BJ (cell line): ENCODE measurements at regions not wholly inside any gene's neighbourhood (a gene's known extent, or its start where the extent isn't known, plus 50 kb on each side); places are given as distances from the start of the nearest gene placed in this dataset.

Experiments used
- CTCF ChIA-PET: fragments of 350-600 bp; formaldehyde crosslinking; extraction: SDS; loops from one replicate; lab custom pipeline; 2021; ENCODE audit warnings: antibody characterized with exemption, inconsistent platforms; lab: Yijun Ruan, JAX
- POLR2A ChIA-PET: fragments of 300-600 bp; sonication (Branson Sonifier 250); formaldehyde crosslinking; extraction: SDS; loops from one replicate; lab custom pipeline; 2021; ENCODE audit warnings: antibody characterized with exemption; lab: Charles Lee
- DNase-seq: peaks from one replicate; pipeline ENCODE4 v3.0.0-alpha.2; 2011; ENCODE audit warnings: low read depth
- H3K27me3 ChIP-seq: 2 replicates; pipeline ENCODE4 v1.6.0; 2011; ENCODE audit warnings: low read length; ENCODE audit not compliant: control insufficient read depth, insufficient read depth
- H3K36me3 ChIP-seq: 2 replicates; pipeline ENCODE4 v1.5.1; 2011; ENCODE audit warnings: low read length; ENCODE audit not compliant: control insufficient read depth, insufficient read depth
- H3K4me3 ChIP-seq: 2 replicates; pipeline ENCODE4 v1.5.1; 2011; ENCODE audit warnings: low read depth, mild to moderate bottlenecking, control low read depth, low read length
- TF ChIP-seq, protein P1 (sequence below): IDR thresholded peaks from 2 replicates; pipeline ENCODE4 v1.5.1; 2011; ENCODE audit warnings: low read depth, mild to moderate bottlenecking, control low read depth, inconsistent platforms, low read length, moderate library complexity; ENCODE audit not compliant: insufficient read depth

DNA sequence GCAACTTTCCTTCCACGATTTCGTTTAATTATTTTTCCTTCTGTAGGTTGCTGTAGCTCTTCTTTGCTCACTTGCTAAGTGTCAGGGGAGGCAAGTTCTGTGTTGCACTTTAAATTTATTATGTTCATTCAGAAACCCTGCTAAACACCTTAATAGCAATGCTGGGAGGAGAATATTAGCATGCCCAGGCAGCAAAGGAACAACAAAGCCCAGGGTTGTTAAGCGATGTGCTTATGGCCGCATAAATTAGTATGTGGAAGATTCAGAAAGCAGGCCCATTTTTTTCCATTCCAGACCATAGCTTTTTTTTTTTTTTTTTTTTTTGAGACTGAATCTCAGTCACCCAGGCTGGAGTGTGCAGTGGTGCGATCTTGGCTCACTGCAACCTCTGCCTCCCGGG is 151.3 kb downstream of the BACH1 start:
- ChIA-PET POLR2A (no interaction called here), CTCF (interaction anchor here (1.1 kb wide), 1 partner anchor 8 kb away, joined by 3 read pairs; no protein-coding TSS in a partner anchor)
- H3K36me3 ChIP-seq = no peaks in the 10 kb centered on the region
- TF ChIP-seq, protein P1, sequence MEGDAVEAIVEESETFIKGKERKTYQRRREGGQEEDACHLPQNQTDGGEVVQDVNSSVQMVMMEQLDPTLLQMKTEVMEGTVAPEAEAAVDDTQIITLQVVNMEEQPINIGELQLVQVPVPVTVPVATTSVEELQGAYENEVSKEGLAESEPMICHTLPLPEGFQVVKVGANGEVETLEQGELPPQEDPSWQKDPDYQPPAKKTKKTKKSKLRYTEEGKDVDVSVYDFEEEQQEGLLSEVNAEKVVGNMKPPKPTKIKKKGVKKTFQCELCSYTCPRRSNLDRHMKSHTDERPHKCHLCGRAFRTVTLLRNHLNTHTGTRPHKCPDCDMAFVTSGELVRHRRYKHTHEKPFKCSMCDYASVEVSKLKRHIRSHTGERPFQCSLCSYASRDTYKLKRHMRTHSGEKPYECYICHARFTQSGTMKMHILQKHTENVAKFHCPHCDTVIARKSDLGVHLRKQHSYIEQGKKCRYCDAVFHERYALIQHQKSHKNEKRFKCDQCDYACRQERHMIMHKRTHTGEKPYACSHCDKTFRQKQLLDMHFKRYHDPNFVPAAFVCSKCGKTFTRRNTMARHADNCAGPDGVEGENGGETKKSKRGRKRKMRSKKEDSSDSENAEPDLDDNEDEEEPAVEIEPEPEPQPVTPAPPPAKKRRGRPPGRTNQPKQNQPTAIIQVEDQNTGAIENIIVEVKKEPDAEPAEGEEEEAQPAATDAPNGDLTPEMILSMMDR = no peak
- H3K4me3 ChIP-seq = no peak overlapping the region
- no peak for DNase-seq
- no peaks in the 10 kb centered on the region for H3K27me3 ChIP-seq

DNA sequence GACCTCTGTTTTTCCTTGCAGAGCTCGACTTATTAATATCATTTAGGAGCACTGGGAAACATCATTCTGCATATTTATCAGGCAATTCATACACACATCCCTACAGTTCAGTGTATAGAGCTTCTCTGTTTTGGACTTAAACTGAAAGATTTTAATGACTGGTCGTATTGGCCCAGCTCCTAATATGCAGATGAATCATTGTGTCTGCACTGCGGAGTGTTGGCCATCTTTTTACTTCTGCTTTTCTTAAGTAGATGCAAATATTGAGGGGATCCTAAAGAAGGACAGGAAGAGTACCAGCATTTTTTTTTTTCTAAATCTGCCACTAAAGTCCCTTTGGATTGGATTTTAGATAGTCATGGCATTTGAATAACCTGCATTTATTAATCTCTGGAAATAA is 154.8 kb downstream of the BACH1 start:
- Histone ChIP-seq H3K27me3 (no peaks in the 10 kb centered on the region), H3K36me3 (no peaks in the 10 kb centered on the region), H3K4me3 (no peak overlapping the region)
- TF ChIP-seq, protein P1 = no peak
- no peak for DNase-seq
- ChIA-PET POLR2A (no interaction called here), CTCF (no interaction called here)

DNA sequence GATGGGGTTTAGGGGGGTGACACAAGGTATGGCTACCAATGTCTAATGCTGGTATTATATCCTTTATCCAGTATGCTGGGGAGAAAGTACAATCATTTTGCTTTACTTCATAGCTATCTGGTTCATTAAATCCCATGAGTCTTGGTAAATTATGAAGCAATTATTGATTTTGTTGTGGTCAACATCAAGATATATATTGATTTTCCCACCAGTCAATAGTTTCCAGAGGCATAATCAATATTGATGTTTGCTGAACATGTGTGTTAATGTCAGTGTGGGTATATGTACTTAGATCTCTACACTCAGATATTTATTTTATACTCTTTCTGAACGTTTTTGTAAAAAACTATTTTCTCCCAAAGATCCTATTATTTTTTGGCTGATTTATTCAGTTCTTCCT is 155.5 kb downstream of the BACH1 start:
- H3K27me3 ChIP-seq = no peaks in the 10 kb centered on the region
- POLR2A ChIA-PET = no interaction called here
- no peaks in the 10 kb centered on the region for H3K36me3 ChIP-seq
- TF ChIP-seq, protein P1 = no peak
- no peak for DNase-seq
- H3K4me3 ChIP-seq = no peak overlapping the region
- CTCF ChIA-PET = no interaction called here

DNA sequence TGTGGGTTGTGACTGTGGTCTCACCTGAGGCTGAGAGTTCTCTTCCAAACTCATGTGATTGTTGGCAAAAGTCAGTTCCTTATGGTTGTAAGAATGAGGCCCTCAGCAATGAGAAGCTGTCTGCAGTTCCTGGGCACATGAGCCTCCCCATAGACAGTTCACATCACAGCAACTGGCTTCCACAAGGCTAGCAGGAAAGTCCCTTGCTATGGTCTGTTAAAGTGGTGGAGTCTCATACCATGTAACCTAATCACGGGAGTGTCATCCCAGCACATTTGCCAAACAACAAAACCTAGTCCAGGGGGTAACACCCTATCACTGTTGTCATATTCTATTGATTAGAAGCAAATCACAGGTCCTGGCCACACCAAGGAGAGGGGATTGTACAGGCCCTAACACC is 163.8 kb downstream of the BACH1 start:
- no peak for DNase-seq

DNA sequence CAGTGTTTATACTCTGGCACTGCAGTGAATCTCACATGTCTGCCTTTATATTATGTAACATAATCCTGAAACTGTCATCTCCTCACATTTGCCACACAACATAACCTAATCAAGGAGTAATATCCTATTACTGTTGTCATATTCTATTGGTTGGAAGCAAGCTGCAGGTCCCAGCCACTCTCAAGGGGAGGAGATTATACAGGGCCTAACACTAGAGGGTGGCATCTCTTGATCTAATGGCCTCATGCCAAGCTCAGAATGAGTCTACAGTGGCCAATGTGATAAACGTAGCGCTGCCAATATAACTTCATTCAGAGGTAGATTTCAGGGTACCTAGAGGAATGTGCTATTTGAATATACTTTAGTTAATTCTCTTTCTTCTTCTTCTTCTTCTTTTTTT is 166.8 kb downstream of the BACH1 start:
- ChIA-PET CTCF (no interaction called here), POLR2A (interaction anchor here (0.6 kb wide), 1 partner anchor 52 kb away, joined by 3 read pairs; no protein-coding TSS in a partner anchor)
- Histone ChIP-seq H3K36me3 (no peaks in the 10 kb centered on the region), H3K27me3 (no peaks in the 10 kb centered on the region), H3K4me3 (no peak overlapping the region)
- TF ChIP-seq, protein P1 = no peak
- no peak for DNase-seq

More for the DNA sequence above, 163.8 kb downstream of the BACH1 start:
- POLR2A ChIA-PET = no interaction called here
- Histone ChIP-seq H3K27me3 (no peaks in the 10 kb centered on the region), H3K36me3 (no peaks in the 10 kb centered on the region; the same call in 1 of the 2 replicates), H3K4me3 (no peak overlapping the region)
- CTCF ChIA-PET = interaction anchor here (0.6 to 0.8 kb wide), 2 partner anchors 162 to 289 kb away, joined by 3 read pairs; no protein-coding TSS in a partner anchor
- TF ChIP-seq, protein P1 = no peak
